Activated effector memory CD4-positive, alpha-beta T cell treated with anti-CD3 and anti-CD28 coated beads, Interleukin-2, amount 50 U/mL, for 16 hours (primary cell): ENCODE measurements at regions not wholly inside any gene's neighbourhood (a gene's known extent, or its start where the extent isn't known, plus 50 kb on each side); places are given as distances from the start of the nearest gene placed in this dataset.

Experiments used
- DNase-seq: peaks from one replicate; pipeline ENCODE4 v3.0.0-alpha.2; 2020

DNA sequence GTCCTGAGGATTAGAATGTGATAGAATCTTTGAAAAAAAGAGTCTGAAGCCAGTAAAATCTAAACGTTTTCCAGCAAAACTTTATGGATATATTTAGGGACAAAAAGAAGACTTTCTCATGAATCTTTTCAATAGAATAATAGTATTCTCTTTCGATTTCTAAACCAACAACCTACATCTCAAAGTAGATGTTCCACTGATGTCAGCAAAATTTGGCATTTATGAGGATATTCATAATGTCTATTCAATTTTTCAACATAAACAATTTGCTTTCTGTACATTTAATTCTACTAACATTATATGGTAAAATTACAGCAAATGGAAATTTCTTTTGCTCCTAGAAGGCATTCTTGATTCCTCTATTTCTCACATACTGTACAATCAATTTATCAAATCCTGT lies 886.5 kb downstream of the CENPC start:
- DNase-seq = no peak

DNA sequence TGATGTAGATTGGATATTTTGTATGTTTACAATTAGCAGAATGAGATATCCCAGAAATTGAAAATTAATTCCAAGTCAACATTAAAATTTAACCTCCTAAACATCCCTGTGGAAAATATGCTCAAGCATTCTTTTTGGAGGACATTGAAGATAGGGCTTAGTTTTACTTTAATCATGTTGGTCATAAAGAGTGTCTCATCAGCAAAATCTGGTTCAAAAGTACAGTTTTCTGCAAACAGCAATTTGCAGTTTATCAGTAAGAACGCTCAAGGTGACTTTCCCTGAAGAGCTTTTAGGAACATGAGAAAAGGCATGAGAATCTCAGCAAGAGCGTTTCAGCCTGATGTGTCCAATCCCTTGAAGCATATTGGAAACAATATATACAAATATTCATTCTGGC lies 889.8 kb downstream of the CENPC start:
- DNase-seq = no peak

DNA sequence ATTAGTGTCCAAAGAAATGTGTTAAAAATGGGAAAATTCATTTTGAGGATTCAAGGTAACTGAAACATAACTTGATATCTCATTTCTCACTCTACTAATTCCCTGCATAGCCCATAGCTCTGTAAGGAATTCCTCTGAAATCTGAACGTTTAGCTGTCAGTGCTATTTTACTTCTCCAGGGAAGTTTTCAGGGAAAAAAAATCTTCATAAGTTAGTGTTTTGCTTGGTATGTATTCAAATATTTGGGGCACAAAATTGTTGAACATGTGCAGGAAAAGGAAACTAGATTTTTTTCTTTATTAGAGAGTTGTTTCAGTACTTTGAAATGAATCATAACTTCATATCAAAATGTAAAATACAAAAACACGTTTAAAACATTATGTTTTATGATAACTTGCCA lies 891.4 kb downstream of the CENPC start:
- no peak for DNase-seq

DNA sequence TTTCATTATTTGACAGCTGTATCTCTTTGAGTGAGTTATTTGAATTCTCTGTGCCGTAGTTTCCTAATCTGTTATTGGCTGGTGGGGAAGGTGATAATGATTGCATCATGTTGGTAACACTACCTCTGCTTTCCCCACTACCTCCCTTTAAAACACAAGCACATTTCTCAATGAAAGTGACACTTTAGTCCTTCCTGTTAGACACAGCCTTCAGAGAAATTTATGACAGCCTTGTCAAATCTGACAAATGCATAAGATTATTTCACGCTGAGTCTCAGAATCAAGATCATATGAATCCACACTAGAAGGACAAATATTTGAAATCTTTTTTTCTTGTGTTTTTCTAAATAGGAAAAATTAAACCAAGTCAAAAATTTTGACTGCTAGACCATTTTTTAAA lies 896.1 kb downstream of the CENPC start:
- DNase-seq = no peak

DNA sequence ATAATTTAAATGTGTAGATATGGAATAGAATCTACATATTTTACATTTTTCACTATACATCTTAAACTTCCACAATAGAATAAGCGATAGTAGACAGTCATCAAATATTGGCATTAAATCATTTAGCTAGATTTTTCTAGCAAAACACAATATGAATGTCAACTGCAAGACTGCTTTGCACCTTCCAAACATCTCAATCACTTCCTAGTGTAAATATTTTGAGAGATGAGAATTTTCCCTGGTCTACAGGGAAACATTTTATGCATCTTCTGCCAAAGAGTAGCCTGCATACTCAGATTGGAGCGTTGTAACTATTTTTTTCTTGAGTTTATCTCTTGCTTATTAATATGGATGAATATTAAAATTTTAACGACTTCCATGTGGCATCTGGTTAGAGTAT lies 897.4 kb downstream of the CENPC start:
- no peak for DNase-seq

DNA sequence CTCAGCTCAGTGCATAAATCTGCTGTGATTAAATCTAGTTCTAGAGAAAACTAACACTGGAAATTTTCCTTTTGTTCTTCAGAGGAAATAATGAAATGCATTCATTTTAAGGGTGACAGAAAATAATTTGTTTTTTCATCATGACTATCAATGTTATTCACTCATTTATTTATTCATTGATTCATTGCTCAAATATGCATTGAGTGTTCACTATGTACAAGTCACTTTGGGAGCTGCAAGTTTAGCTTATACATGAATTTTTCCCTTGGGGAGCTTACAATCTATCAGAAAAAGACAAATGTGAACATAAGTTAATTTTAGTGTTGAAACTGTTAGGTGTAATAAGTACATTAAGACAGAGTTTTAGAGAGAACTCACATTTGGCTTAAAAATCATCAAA lies 897.8 kb downstream of the CENPC start:
- DNase-seq = no peak

DNA sequence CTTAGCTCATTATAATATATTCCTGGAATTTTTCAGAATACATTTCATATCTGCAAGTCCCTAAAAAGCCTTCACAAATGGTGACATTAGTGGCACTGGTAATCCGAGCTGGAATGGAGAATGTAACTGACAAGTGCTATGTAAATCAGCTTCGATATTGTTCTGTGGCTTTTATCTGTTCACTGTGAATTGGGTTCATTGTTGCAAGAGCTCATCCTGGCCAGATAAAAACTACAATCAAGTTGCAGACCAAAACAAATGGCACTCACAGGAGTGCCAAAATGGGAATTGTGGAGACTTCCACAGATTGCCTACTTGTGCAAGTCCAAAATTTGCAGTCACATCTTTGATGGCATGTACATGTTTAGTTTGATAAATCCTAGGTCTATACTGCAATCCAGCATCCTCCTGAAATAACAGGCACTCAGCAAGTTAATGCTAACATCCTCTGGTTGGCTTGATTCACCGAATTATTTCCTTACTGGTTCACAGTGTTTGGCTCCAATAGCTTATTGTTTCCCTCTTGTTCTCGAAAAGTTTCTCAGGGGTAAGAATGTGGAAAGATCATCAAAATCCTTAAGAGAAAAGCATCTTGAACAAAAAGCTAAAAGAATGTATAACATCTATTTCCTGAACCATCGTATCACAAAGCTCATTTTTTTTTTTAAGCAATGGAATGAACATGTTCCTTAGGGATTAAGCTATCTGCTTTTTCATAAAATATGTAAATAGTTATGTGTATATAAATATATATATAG lies 904.9 kb downstream of the CENPC start:
- no peak for DNase-seq

DNA sequence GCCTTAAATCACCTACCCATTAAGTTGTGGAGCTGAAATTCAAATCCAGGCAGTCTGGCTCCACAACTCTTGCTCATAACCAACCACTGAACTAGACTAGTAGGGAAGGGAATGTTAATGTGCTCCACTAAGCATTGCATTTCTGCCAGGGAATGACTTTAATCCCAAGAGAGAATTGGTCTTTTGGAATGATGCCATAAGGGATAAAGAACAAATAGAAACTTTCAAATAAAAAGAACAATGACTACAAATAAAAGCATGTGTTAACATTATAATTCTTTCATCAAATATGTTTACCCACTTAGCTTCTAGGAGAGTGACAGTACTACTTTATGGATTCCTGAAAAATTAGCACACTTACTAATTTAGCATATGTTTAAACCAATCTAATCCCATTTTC lies 905.9 kb downstream of the CENPC start:
- DNase-seq = no peak

DNA sequence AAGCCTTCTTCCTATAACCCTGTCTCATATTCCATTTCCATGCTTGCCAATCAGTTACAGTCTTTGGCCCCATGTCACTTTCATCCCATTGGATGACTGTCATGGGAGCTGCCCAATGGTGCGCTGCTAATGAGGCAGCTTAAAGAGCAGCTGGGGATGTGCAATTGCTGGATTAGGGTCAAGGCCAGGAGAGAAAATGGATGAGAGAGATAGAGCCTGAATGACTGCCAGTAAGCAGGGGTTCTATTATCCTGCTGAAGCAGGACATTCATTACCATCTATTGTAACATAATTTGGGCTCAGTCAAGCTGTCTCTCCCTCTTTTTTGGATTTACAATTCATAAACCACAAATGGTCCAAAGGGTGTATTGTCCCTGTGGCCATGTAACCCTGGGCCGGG lies 909.0 kb downstream of the CENPC start:
- DNase-seq = no peak

DNA sequence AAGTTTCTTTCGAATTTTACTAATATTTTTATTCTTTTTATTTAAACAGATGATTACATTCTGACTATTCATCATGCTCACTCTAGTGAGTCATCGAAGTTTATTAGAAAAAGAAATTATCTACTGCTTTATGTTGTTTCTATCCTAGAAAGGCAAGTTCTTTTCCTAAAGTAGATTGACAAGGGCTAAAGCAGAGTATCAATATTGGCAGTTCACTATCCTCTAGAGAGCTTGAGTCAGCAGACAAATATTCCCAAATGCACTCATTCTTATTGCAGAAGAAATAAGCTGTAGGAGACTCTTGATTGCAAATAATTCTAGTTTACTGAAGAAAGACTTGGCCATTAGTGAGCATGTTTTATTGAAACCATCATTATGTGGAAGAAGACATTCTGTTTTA lies 911.8 kb downstream of the CENPC start:
- DNase-seq = no peak

DNA sequence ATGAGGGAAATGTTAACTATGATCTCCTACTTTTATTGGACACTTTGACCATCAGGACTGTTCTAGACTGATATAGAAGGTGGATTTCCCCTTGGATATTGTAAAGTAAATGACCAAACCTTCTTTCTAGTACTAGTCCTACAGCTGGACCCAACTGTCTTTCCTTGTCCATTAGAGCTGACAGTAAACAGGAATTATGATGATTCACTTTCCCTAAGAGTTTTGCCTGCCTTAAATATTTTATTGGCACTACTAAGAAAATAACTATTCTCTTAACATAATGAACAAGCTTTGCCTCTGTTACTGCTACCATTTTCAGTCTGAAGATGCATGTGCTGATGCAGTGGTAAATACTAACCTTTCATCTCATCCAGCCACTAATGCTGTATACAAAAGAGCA lies 915.4 kb downstream of the CENPC start:
- no peak for DNase-seq

DNA sequence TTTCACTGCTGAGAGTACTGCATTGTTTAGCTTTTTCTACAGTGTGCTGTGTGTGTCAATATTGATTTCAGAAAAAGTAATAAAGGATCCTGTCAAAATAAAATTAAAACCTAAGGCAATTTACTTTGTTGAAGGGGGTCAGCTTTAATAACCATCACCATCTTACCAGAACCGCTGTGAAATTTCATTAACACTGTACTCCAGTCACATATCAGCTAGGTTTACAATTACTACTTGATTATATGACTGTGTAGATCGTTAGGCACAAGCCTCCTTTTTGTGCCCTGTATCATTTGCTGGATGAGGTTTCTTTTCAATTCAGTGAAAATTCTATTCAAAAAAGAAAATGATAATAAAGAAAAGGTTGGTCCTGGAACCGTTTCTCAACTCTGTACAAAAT lies 917.2 kb downstream of the CENPC start:
- DNase-seq = no peak

DNA sequence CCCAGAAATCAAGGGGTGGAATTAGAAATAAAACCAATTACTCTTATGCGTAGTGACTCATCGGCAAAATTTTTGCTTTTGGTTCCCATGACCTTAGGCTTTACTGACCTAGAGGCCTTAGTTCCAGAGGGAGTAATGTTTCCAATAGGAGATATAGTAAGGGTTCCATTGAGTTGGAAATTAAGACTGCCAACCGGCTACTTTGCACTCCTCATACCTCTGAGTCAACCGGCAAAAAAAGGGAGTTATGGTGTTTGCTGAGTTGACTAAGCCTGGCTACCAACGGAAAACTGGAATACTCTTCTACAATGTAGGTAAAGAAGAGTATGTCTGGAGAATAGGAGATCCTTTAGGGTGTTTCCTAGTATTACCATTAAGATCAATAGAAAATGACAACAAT lies 919.8 kb downstream of the CENPC start:
- no peak for DNase-seq

DNA sequence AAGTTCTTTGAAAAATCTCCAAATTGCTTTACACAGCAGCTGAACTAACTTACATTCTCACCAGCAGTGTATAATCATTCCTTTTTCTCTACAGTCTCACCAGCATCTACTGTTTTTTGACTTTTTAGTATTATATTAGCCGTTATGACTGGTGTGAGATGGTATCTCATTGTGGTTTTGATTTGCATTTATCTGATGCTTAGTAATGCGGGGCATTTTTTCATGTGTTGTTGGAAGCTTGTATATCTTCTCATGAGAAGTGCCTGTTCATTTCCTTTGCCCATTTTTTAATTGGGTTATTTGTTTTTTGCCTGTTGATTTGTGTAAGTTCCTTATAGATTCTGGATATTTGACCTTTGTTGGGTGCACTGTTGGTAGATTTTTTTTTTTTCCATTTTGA lies 931.7 kb downstream of the CENPC start:
- DNase-seq = no peak

DNA sequence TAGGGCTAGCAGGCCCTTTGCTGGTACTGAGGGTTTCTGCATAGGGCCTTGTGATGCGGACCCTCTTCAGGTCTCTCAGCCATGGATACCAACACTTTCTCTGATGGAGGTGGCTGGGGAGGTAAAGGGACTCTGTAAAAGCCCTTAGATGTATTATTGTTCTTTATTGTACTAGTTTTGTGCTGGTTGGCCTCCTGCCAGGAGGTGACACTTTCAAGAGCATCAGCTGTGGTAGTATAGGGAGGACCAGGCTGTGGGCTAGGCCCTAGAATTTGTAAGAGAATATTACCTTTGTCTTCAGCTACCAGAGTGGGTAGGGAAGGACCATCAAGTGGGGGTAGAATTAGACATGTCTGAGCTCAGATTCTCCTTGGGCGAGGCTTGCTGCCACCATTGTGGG lies 936.3 kb downstream of the CENPC start:
- DNase-seq = no peak

DNA sequence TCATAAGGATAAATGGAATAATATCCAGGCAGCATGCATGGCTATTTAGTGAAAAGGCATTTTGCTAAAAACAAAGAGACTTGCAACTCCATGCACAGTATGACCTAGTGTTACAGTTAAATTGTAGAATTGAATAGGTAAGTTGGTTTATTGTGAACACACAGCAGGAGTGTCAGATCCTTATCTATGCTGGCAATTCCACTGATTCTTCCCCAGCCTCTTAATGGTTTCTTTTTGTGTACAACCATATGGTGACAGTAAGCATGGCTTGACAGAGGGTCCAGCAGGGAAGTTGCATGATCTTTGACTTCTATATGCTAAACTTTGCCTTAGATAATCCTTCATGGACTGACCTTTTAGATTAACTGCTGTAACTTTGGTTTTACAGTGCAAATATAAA lies 936.6 kb upstream of the EPHA5 start:
- DNase-seq = no peak

DNA sequence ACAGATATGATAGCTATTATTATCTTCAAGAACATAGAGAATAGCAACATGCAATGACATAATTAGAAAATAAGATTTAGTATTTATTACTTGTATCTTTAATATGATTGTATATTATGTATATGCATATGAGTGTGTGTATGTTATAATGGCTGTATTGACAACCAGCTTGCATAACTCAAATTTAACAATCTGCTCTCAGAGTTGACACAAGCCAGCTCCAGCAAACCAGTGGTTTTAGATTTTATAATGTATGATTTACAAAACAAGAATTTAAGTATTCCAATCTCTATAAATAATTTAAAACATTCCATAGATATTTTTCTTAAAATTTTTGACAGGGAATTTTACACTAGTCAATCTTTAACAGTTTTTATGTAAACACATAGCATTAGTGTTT lies 935.9 kb upstream of the EPHA5 start:
- DNase-seq = no peak

DNA sequence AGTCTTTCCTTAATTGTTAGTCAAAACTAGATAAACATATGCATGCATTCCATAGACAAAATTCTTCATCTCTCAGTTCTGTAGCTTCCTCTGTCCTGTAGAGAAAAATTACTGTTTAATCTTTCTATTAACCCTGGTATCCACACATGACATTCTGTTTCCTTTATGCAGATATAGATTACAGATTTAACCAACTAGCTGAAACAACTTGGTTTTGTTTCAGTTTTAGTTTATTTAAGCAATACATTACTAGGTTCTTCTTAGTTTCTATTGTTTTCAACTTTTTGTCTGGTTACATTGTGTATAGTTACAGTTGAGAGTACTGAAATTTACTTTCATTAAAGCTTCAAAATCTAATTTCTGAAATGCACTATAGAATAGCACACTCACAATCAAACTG lies 933.9 kb upstream of the EPHA5 start:
- no peak for DNase-seq

DNA sequence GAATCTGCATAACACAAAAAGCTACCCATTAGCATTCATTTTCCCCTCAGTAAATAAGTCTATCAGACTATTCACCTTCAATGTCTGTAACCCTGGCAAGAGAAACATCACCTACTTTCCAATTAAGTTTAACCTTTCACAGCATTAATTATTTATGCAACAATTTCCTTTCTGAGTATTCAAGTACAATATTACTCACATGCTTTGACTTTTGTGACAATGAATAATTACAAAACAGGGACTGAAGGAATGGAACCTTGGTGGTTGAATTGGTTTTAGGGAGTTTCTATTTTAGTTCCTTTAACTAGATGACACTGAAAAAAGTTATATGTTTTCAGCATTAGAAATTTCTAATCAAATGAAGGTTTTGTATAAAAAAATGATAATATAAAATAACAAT lies 932.3 kb upstream of the EPHA5 start:
- DNase-seq = no peak

DNA sequence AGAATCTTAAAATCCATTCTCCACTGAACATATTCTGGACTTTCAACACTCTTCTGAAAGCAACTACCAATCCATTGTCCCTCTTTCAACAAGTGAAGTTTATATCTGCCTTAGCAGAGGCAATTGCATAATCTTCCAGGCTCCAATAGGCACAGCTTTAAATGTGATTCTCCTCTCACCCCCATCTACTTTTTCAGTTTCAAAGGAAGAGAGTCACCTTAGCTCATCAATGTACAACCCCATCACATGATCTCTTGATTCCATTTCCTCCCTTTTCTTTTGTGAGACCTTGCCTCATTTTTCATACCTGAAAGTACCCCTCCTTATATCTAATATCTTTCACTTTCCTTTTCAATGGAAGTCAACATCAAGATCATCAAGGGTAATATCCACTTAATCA lies 921.7 kb upstream of the EPHA5 start:
- DNase-seq = no peak

DNA sequence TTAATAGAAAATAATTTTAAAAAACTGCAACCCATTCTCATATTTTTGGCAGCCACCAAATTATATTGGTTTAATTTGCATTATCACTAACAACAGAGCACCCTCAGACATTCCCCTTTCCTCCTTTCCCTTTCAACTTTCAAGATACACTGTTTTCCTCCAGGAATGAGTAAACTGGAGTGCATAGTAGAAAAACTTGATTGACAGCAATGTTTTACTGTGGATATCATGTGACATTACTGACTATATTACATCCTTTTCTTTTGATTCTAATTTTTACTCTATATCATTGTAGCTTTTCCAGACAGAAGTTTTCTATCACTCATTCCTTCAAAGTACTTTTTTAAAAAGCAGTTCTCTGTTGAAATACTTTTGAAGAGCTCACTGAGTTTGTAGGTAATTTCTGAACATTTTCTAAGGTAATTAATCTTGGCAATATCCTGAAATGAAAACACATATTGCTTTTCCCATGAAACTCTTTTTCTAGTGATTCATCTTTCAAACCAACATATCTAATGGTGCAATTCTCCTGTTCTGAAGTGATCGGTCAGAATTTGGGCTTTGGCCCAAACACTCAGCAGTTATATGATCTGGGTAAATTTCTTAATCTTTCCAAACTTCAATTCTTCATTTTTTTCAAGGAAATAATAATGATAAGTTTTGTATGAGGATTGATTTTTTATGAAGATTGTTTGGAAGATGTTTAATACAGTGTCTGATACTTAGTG lies 920.4 kb upstream of the EPHA5 start:
- DNase-seq = no peak

DNA sequence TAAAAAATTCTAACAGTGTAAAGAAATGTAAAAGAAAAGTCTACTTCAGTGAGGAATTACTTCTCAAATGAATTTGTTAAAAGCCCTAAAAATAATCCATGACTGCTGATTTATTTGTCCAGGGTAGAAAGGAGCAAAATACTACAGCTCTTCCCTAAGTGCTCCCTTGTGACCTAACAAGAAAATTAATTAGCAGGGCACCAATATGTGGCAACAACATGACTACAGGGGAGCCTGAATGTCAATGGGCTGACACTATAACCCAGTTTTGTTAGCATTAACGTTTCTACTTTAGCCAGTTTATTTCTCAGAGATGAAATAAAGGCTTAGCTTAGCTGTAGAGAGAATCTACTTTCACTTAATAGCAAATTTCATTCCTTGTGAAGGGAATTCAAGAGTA lies 918.9 kb upstream of the EPHA5 start:
- no peak for DNase-seq

DNA sequence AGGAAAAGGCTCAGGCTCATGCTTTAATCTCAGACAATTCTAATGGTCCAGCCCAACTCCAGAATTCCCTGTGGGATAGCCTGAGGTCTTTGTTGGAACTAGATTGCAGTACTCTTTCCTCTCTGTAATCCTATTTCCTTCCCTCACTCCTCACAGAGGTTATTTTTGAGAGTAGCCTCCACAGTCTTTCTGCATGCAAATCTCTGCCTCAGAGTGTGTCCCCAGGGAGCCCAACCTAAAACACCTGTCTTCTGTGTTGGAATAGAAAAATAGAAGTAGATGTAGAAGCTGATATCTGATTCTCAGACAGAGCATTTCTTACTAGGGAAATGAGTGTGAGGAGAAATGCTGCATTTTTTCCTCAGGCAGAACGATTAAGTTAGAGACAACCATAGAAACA lies 915.5 kb upstream of the EPHA5 start:
- DNase-seq = no peak

DNA sequence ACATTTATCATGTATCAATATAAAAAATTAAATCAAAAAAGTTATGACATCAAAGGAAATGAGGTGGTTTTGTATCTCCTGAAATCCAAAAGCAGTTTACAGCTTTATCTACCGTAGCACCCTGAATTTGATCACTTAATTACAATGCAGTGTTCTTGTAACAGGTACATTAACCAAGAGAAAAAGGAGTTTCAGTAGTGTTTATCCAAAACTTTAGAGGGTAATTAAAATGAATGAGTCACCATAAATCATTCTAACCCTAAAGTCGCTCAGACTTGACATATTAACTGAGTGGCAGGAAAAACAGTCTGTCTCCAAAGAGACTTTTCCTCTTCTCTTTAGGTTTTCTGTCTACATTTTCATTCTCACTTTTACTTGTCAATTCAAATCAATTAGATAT lies 907.6 kb upstream of the EPHA5 start:
- DNase-seq = no peak
